Neural progenitor cell (in vitro differentiated cells): ENCODE measurements at regions not wholly inside any gene's neighbourhood (a gene's known extent, or its start where the extent isn't known, plus 50 kb on each side); places are given as distances from the start of the nearest gene placed in this dataset.

Experiments used
- DNase-seq: peaks from one replicate; pipeline ENCODE4 v3.0.0-alpha.2; 2016; ENCODE audit warnings: low spot score
- H2AFZ ChIP-seq: fragments of 200-600 bp; sonication (generic); replicated peaks from 2 replicates; pipeline ENCODE4 v1.6.1; 2016; ENCODE audit warnings: antibody characterized with exemption
- H3F3A ChIP-seq: fragments of 200-600 bp; sonication (generic); 2 replicates; pipeline ENCODE4 v1.6.1; 2016; ENCODE audit warnings: antibody characterized with exemption, low read depth
- H3K27ac ChIP-seq: fragments of 200-600 bp; sonication (generic); 2 replicates; pipeline ENCODE4 v1.5.1; 2016; ENCODE audit warnings: mild to moderate bottlenecking
- H3K27me3 ChIP-seq: fragments of 200-600 bp; sonication (generic); 2 replicates; pipeline ENCODE4 v1.6.1; 2016; ENCODE audit warnings: mild to moderate bottlenecking, moderate library complexity
- H3K36me3 ChIP-seq: fragments of 200-600 bp; sonication (generic); 2 replicates; pipeline ENCODE4 v1.5.1; 2016
- H3K4me1 ChIP-seq: fragments of 200-600 bp; sonication (generic); 2 replicates; pipeline ENCODE4 v1.6.1; 2016; ENCODE audit warnings: mixed run types
- H3K4me2 ChIP-seq: fragments of 200-600 bp; sonication (generic); 2 replicates; pipeline ENCODE4 v1.6.1; 2016
- H3K4me3 ChIP-seq: fragments of 200-600 bp; sonication (generic); 2 replicates; pipeline ENCODE4 v1.5.1; 2016
- H3K79me2 ChIP-seq: fragments of 200-600 bp; sonication (generic); 2 replicates; pipeline ENCODE4 v1.6.1; 2016; ENCODE audit warnings: low read depth
- H3K9ac ChIP-seq: fragments of 200-600 bp; sonication (generic); 2 replicates; pipeline ENCODE4 v1.6.1; 2016
- H3K9me3 ChIP-seq: fragments of 200-600 bp; sonication (generic); 2 replicates; pipeline ENCODE4 v1.5.1; 2016; ENCODE audit warnings: low read depth
- H4K20me1 ChIP-seq: fragments of 200-600 bp; sonication (generic); 2 replicates; pipeline ENCODE4 v1.6.1; 2016; ENCODE audit warnings: low read depth
- H3K27ac Mint-ChIP-seq: 3 replicates; pipeline ENCODE4 v1.8.0; 2021; ENCODE audit warnings: mixed read lengths
- H3K27me3 Mint-ChIP-seq: 2 replicates; pipeline ENCODE4 v1.8.0; 2022; ENCODE audit warnings: low read depth, mild to moderate bottlenecking, inconsistent platforms, moderate library complexity, mixed read lengths; ENCODE audit not compliant: insufficient read depth
- H3K36me3 Mint-ChIP-seq: 3 replicates; pipeline ENCODE4 v1.8.0; 2021; ENCODE audit warnings: mixed read lengths
- H3K4me1 Mint-ChIP-seq: 3 replicates; pipeline ENCODE4 v1.8.0; 2021; ENCODE audit warnings: mixed read lengths
- H3K4me3 Mint-ChIP-seq: 3 replicates; pipeline ENCODE4 v1.8.0; 2021; ENCODE audit warnings: mild to moderate bottlenecking, moderate library complexity, mixed read lengths
- H3K9me3 Mint-ChIP-seq: 3 replicates; pipeline ENCODE4 v1.8.0; 2020; ENCODE audit warnings: mixed read lengths
- CTCF ChIP-seq: fragments of 200-600 bp; sonication (generic); IDR thresholded peaks from 2 replicates; pipeline ENCODE4 v1.5.1; 2017; ENCODE audit warnings: antibody characterized with exemption, mild to moderate bottlenecking
- EZH2 ChIP-seq: fragments of 200-600 bp; sonication (generic); IDR thresholded peaks from 2 replicates; pipeline ENCODE4 v1.6.1; 2017; ENCODE audit warnings: antibody characterized with exemption, mild to moderate bottlenecking, moderate library complexity
- EZH2phosphoT487 ChIP-seq: fragments of 200-600 bp; sonication (generic); IDR thresholded peaks from 2 replicates; pipeline ENCODE4 v1.6.1; 2017; ENCODE audit warnings: antibody characterized with exemption

DNA sequence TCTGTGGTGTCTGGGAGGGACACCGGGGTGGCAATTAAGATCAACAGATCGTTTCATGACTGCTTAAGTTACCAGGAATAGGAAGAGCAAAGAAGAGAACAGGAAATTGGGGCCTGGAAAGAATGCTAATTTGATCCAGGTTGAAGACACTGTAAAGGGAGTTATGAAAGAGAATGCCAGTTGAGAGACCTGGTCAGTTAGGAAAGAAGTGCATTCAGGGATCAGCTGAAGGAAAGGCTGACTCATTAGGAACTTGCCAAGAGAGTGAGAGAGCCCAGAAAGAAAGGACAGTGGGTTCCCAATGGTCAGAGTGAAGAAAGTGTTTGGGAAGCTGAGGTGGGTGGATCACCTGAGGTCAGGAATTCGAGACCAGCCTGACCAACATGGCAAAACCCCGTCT lies 119.6 kb downstream of the UBE2U start:
- Histone ChIP-seq H3K36me3 (no peaks in the 10 kb centered on the region), H3K9me3 (no peaks in the 10 kb centered on the region), H2AFZ (no peak overlapping the region), H4K20me1 (no peaks in the 10 kb centered on the region), H3K27me3 (no peaks in the 10 kb centered on the region), H3K4me1 (no peaks in the 10 kb centered on the region), H3K9ac (no peak overlapping the region), H3F3A (no peaks in the 10 kb centered on the region), H3K4me2 (no peak overlapping the region), H3K27ac (no peak overlapping the region), H3K79me2 (no peaks in the 10 kb centered on the region), H3K4me3 (no peak overlapping the region)
- H3K27me3 Mint-ChIP-seq = peaks cover 2% of the 10 kb centered on the region
- no peak for DNase-seq
- no peak overlapping the region for H3K27ac Mint-ChIP-seq
- TF ChIP-seq CTCF = no peak
- no peak for TF ChIP-seq EZH2
- TF ChIP-seq EZH2phosphoT487 = no peak
- H3K4me1 Mint-ChIP-seq = no peaks in the 10 kb centered on the region
- H3K9me3 Mint-ChIP-seq = no peaks in the 10 kb centered on the region
- no peaks in the 10 kb centered on the region for H3K36me3 Mint-ChIP-seq
- H3K4me3 Mint-ChIP-seq = no peak overlapping the region

DNA sequence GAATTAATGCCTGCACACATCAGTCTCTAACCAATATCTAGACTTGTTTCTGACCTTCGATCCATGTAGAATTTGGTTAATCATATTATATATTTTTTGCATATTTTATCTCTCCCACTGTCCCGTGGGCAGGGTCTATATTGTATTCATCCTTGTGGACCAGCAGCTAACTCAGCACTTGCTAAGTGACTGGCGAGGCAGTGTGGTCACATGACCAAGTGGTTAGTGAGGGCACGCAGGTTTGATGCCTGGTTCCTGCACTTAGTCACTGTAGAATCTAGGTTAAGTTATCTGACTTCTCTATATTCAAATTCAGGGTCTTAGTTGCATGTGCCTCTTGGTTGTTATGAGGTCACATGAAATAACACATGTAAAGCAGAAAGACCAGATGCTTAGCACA lies 120.5 kb downstream of the UBE2U start:
- no peak overlapping the region for H3K27ac Mint-ChIP-seq
- no peak for TF ChIP-seq EZH2phosphoT487
- TF ChIP-seq CTCF = no peak
- no peak overlapping the region for H3K27ac ChIP-seq

DNA sequence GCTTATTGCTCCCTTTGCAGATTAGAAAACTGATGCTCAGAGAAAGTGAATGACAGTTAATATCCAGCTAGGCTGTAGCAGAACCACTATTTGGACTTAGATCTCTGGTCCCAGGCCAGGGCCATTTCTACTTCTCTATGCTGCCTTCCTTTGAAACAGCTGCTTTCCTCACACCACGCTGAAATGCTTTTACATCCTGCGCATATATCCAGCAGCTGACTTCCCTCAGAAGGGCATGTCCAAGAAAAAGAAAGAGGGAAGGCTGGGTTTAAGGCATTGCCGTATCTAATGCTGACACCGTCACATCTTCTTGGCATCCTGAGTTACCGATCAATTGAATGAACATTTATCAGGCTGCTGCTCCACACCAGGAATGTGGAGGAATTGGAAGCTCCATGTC lies 122.4 kb downstream of the UBE2U start:
- Mint-ChIP-seq H3K36me3 (no peaks in the 10 kb centered on the region), H3K4me3 (no peak overlapping the region), H3K9me3 (no peaks in the 10 kb centered on the region), H3K27ac (no peak overlapping the region), H3K27me3 (peaks cover 2% of the 10 kb centered on the region), H3K4me1 (no peaks in the 10 kb centered on the region)
- DNase-seq = no peak
- H3K4me1 ChIP-seq = no peaks in the 10 kb centered on the region
- H3K4me3 ChIP-seq = no peak overlapping the region
- no peak overlapping the region for H3K9ac ChIP-seq
- no peaks in the 10 kb centered on the region for H3F3A ChIP-seq
- TF ChIP-seq CTCF (no peak), EZH2phosphoT487 (no peak), EZH2 (no peak)
- H2AFZ ChIP-seq = no peak overlapping the region
- no peak overlapping the region for H3K27ac ChIP-seq
- no peaks in the 10 kb centered on the region for H3K36me3 ChIP-seq
- H3K79me2 ChIP-seq = no peaks in the 10 kb centered on the region
- no peak overlapping the region for H3K4me2 ChIP-seq
- H4K20me1 ChIP-seq = no peaks in the 10 kb centered on the region
- no peaks in the 10 kb centered on the region for H3K9me3 ChIP-seq
- no peaks in the 10 kb centered on the region for H3K27me3 ChIP-seq

More for the DNA sequence above, 120.5 kb downstream of the UBE2U start:
- DNase-seq = no peak
- Mint-ChIP-seq H3K9me3 (no peaks in the 10 kb centered on the region), H3K4me1 (no peaks in the 10 kb centered on the region), H3K27me3 (peaks cover 2% of the 10 kb centered on the region), H3K4me3 (no peak overlapping the region), H3K36me3 (no peaks in the 10 kb centered on the region)
- Histone ChIP-seq H3K9ac (no peak overlapping the region), H3K4me3 (no peak overlapping the region), H2AFZ (no peak overlapping the region), H3K36me3 (no peaks in the 10 kb centered on the region), H3K4me2 (no peak overlapping the region), H3K79me2 (no peaks in the 10 kb centered on the region), H3K4me1 (no peaks in the 10 kb centered on the region), H3K27me3 (no peaks in the 10 kb centered on the region), H4K20me1 (no peaks in the 10 kb centered on the region), H3F3A (no peaks in the 10 kb centered on the region), H3K9me3 (no peaks in the 10 kb centered on the region)

DNA sequence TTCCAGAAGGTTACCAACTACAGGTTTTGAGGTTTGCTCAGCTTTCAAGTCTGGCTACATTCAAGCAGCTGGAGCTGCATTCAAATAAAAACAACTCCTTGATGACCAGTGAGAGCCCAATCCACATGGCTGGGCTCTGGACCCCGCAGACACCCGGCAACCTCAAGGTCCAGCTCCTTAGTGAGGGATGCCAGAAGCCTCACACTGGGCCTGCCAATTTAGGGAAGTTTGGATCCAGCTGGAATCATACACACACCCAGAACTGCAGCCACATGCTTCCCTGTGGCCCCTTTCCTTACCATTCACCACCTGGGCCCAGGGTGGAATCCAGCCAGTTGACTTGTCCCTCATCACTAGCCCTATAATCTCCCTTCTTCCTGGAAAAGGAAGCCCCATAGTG lies 123.7 kb downstream of the UBE2U start:
- no peak overlapping the region for H3K4me2 ChIP-seq
- Mint-ChIP-seq H3K27ac (no peak overlapping the region), H3K4me3 (no peak overlapping the region), H3K36me3 (no peaks in the 10 kb centered on the region), H3K4me1 (no peaks in the 10 kb centered on the region), H3K27me3 (peaks cover 2% of the 10 kb centered on the region), H3K9me3 (no peaks in the 10 kb centered on the region)
- H4K20me1 ChIP-seq = no peaks in the 10 kb centered on the region
- H3K9me3 ChIP-seq = no peaks in the 10 kb centered on the region
- H3F3A ChIP-seq = no peaks in the 10 kb centered on the region
- H3K36me3 ChIP-seq = no peaks in the 10 kb centered on the region
- H3K79me2 ChIP-seq = no peaks in the 10 kb centered on the region
- no peak overlapping the region for H3K4me3 ChIP-seq
- DNase-seq = no peak
- no peak for TF ChIP-seq CTCF
- TF ChIP-seq EZH2 = no peak
- TF ChIP-seq EZH2phosphoT487 = no peak
- H3K27ac ChIP-seq = no peak overlapping the region
- H3K9ac ChIP-seq = no peak overlapping the region
- H2AFZ ChIP-seq = no peak overlapping the region
- no peaks in the 10 kb centered on the region for H3K4me1 ChIP-seq
- H3K27me3 ChIP-seq = no peaks in the 10 kb centered on the region
